ENCODE measurements at regions not wholly inside any gene's neighbourhood (a gene's known extent, or its start where the extent isn't known, plus 50 kb on each side); places are given as distances from the start of the nearest gene placed in this dataset.

- Histone ChIP-seq H3K4me3 (peak overlapping the region; percentile 70), H3K79me2 (ENCODE audit: low read depth) (peaks cover 48% of the 10 kb centered on the region), H3K36me3 (ENCODE audit: low read depth) (peaks cover 1% of the 10 kb centered on the region; the same call in 1 of the 2 replicates), H4K20me1 (ENCODE audit: insufficient read depth) (no peaks in the 10 kb centered on the region), H3K9me2 (ENCODE audit: insufficient read depth) (no peaks in the 10 kb centered on the region), H3F3A (ENCODE audit: insufficient read depth, low read depth) (peaks cover 12% of the 10 kb centered on the region; the same call in 1 of the 2 replicates), H3K27ac (peak overlapping the region; percentile 91), H2AFZ (peak overlapping the region; percentile 93), H3K27me3 (ENCODE audit: insufficient read depth, low read depth) (no peaks in the 10 kb centered on the region), H3K4me2 (peak overlapping the region; percentile 91), H3K4me1 (replicated peaks; ENCODE audit: insufficient read depth) (peaks cover 29% of the 10 kb centered on the region), H3K9me3 (ENCODE audit: insufficient read depth, low read depth) (no peaks in the 10 kb centered on the region)
- ChIA-PET CTCF (interaction anchor here (0.7 to 1.6 kb wide), 3 partner anchors 11 to 1399 kb away, joined by 3 read pairs; no protein-coding TSS in a partner anchor), POLR2A (ENCODE audit: unreplicated experiment) (interaction anchor here (0.5 kb wide), 1 partner anchor 1377 kb away, joined by 7 read pairs; no protein-coding TSS in a partner anchor)
- intact Hi-C loops (cut with micrococcal nuclease; ENCODE audit: unreplicated experiment) = loop anchor here (2.0 to 10.0 kb wide), 4 partner anchors 388 to 1842 kb away; partner anchors contain the start of genes MBNL3 and RAP2C
- peak; percentile 91 to 97 for DNase-seq
- no peak for TF ChIP-seq EZH2 (IDR thresholded peaks at IDR 0.05; ENCODE audit: low read depth)
- TF ChIP-seq, protein P1, sequence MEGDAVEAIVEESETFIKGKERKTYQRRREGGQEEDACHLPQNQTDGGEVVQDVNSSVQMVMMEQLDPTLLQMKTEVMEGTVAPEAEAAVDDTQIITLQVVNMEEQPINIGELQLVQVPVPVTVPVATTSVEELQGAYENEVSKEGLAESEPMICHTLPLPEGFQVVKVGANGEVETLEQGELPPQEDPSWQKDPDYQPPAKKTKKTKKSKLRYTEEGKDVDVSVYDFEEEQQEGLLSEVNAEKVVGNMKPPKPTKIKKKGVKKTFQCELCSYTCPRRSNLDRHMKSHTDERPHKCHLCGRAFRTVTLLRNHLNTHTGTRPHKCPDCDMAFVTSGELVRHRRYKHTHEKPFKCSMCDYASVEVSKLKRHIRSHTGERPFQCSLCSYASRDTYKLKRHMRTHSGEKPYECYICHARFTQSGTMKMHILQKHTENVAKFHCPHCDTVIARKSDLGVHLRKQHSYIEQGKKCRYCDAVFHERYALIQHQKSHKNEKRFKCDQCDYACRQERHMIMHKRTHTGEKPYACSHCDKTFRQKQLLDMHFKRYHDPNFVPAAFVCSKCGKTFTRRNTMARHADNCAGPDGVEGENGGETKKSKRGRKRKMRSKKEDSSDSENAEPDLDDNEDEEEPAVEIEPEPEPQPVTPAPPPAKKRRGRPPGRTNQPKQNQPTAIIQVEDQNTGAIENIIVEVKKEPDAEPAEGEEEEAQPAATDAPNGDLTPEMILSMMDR (conservative IDR thresholded peaks at IDR 0.05) = peak; percentile 79
- TSS peak; percentile 98 for BruUV-seq (replicated peaks)
Observed at GRCh38 chrX:131830400-131831184, 192.5 kb upstream of the STK26 start.

DNA sequence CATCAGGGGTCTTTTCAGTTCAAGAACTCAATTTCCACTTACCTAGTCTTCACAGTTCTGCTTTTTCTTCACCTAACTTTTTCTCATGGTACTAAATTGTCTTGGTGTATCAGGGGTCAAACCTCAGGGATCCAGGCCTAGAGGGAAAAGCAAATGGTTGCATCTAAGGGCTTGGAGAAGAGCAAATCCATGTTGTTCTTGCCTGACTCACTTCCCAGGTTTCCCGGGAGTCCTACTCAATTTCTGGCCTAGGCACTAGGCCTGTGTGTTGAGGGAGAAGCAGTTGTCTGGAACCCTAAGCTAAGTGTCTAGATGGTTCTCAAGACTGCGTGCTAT is 191.9 kb upstream of the STK26 start:
- H3K79me2 ChIP-seq (ENCODE audit: low read depth) = peaks cover 42% of the 10 kb centered on the region
- intact Hi-C loops (cut with micrococcal nuclease; ENCODE audit: unreplicated experiment) = loop anchor here (2.0 to 10.0 kb wide), 4 partner anchors 388 to 1841 kb away; partner anchors contain the start of genes MBNL3 and RAP2C
- H3K4me3 ChIP-seq = peak overlapping the region; percentile 70
- H2AFZ ChIP-seq = peak overlapping the region; percentile 93
- POLR2A ChIA-PET (ENCODE audit: unreplicated experiment) = interaction anchor here (0.5 kb wide), 1 partner anchor 1376 kb away, joined by 7 read pairs; no protein-coding TSS in a partner anchor
- H3K36me3 ChIP-seq (ENCODE audit: low read depth) = no peaks in the 10 kb centered on the region
- BruUV-seq (replicated peaks) = no TSS peak
- DNase-seq = peak in 1 of 2 experiments; percentile 43
- peak overlapping the region; percentile 91 for H3K27ac ChIP-seq
- H4K20me1 ChIP-seq (ENCODE audit: insufficient read depth) = no peaks in the 10 kb centered on the region
- CTCF ChIA-PET = interaction anchor here (1.2 to 1.6 kb wide), 2 partner anchors 10 to 261 kb away, joined by 3 read pairs; no protein-coding TSS in a partner anchor
- peak overlapping the region; percentile 91 for H3K4me2 ChIP-seq
- H3F3A ChIP-seq (ENCODE audit: insufficient read depth, low read depth) = peaks cover 12% of the 10 kb centered on the region; the same call in 1 of the 2 replicates
- H3K27me3 ChIP-seq (ENCODE audit: insufficient read depth, low read depth) = no peaks in the 10 kb centered on the region
- TF ChIP-seq, protein P1 (conservative IDR thresholded peaks at IDR 0.05) = no peak
- no peak for TF ChIP-seq EZH2 (IDR thresholded peaks at IDR 0.05; ENCODE audit: low read depth)
- H3K9me2 ChIP-seq (ENCODE audit: insufficient read depth) = no peaks in the 10 kb centered on the region
- no peaks in the 10 kb centered on the region for H3K9me3 ChIP-seq (ENCODE audit: insufficient read depth, low read depth)
- H3K4me1 ChIP-seq (replicated peaks; ENCODE audit: insufficient read depth) = peaks cover 29% of the 10 kb centered on the region

GRCh38 chrX:131836161-131836560 is 186.9 kb upstream of the STK26 start:
- TF ChIP-seq, protein P1 (conservative IDR thresholded peaks at IDR 0.05) = no peak
- no peak for TF ChIP-seq EZH2 (IDR thresholded peaks at IDR 0.05; ENCODE audit: low read depth)
- BruUV-seq (replicated peaks) = no TSS peak
- no peak overlapping the region for H3K27ac ChIP-seq

More at GRCh38 chrX:131836161-131836560, 186.9 kb upstream of the STK26 start:
- H3K4me1 ChIP-seq (replicated peaks; ENCODE audit: insufficient read depth) = peaks cover 10% of the 10 kb centered on the region; the same call in 1 of the 2 replicates
- no peak for DNase-seq
- no peaks in the 10 kb centered on the region for H3K36me3 ChIP-seq (ENCODE audit: low read depth)
- no peaks in the 10 kb centered on the region for H3K9me3 ChIP-seq (ENCODE audit: insufficient read depth, low read depth)
- intact Hi-C loops (cut with micrococcal nuclease; ENCODE audit: unreplicated experiment) = loop anchor here (10.0 kb wide), 1 partner anchor 649 kb away; the partner anchor contains the start of gene MBNL3
- no peaks in the 10 kb centered on the region for H3K27me3 ChIP-seq (ENCODE audit: insufficient read depth, low read depth)
- no peak overlapping the region for H3K4me2 ChIP-seq
- no peak overlapping the region for H3K4me3 ChIP-seq
- ChIA-PET POLR2A (ENCODE audit: unreplicated experiment) (no interaction called here), CTCF (no interaction called here)
- no peak overlapping the region for H2AFZ ChIP-seq
- H3K79me2 ChIP-seq (ENCODE audit: low read depth) = no peaks in the 10 kb centered on the region
- peaks cover 2% of the 10 kb centered on the region; the same call in 1 of the 2 replicates for H3F3A ChIP-seq (ENCODE audit: insufficient read depth, low read depth)
- H4K20me1 ChIP-seq (ENCODE audit: insufficient read depth) = no peaks in the 10 kb centered on the region
- no peaks in the 10 kb centered on the region for H3K9me2 ChIP-seq (ENCODE audit: insufficient read depth)

Data from PC-9 (cell line).